Activated CD8-positive, alpha-beta T cell treated with anti-CD3 and anti-CD28 coated beads for 36 hours (primary cell): ENCODE measurements at regions not wholly inside any gene's neighbourhood (a gene's known extent, or its start where the extent isn't known, plus 50 kb on each side); places are given as distances from the start of the nearest gene placed in this dataset.

ENCODE experiments used
- ATAC-seq: fragments of 200-7000 bp; cut with Tn5 transposase; one replicate; pipeline ENCODE4 v1.10.0; 2021; ENCODE audit warnings: mild to moderate bottlenecking, moderate library complexity
- CTCF ChIA-PET: fragments of 350-600 bp; sonication (Branson Sonifier 250); formaldehyde crosslinking; loops from one replicate; lab custom pipeline; 2021; ENCODE audit warnings: antibody characterized with exemption; lab: Charles Lee
- POLR2A ChIA-PET: fragments of 350-600 bp; sonication (Branson Sonifier 250); formaldehyde crosslinking; loops from one replicate; lab custom pipeline; 2021; ENCODE audit warnings: antibody characterized with exemption; lab: Charles Lee
- DNase-seq: peaks from one replicate; pipeline ENCODE4 v3.0.0-alpha.2; 2020
- H3K27ac Mint-ChIP-seq: one replicate; pipeline ENCODE4 v1.8.0; 2021; ENCODE audit warnings: mild to moderate bottlenecking, mixed read lengths
- H3K27me3 Mint-ChIP-seq: one replicate; pipeline ENCODE4 v1.8.0; 2021; ENCODE audit warnings: mixed read lengths
- H3K36me3 Mint-ChIP-seq: one replicate; pipeline ENCODE4 v1.8.0; 2021; ENCODE audit warnings: low read depth, mixed read lengths
- H3K4me1 Mint-ChIP-seq: one replicate; pipeline ENCODE4 v1.8.0; 2021; ENCODE audit warnings: low read depth, mixed read lengths
- H3K4me3 Mint-ChIP-seq: one replicate; pipeline ENCODE4 v1.8.0; 2021; ENCODE audit warnings: mild to moderate bottlenecking, moderate library complexity, mixed read lengths
- H3K9me3 Mint-ChIP-seq: one replicate; pipeline ENCODE4 v1.8.0; 2021; ENCODE audit warnings: mixed read lengths
- intact Hi-C: fragments of 100-400 bp; cut with micrococcal nuclease; formaldehyde crosslinking; loops from one replicate; pipeline ENCODE4 v1.10.0; 2022
- TF ChIP-seq, protein P1 (sequence below): fragments of 200-600 bp; IDR thresholded peaks from one replicate; pipeline ENCODE4 v1.8.0; 2022; ENCODE audit warnings: antibody characterized with exemption, mild to moderate bottlenecking

DNA sequence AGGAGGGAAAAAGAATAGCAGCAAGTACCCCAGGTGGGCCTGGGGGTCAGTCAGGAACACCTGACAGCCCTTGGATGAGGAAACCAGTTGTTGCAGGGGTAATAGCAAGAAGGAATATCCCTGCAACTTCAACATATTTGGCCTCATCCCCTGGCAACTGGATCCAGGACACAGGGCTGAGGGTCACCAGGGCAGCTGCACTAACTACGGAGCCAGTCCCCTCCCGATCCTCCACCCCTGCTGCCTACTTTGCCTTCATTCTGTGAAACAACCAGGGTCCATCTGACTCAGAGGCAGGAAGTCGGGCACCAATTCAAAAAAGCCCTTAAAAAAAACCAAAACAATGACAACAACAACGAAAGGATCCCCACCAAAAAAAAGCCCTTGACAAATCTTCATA, 52.9 kb downstream of the FRMPD3 start:
- H3K4me1 Mint-ChIP-seq, result no peaks in the 10 kb centered on the region
- H3K36me3 Mint-ChIP-seq, result no peaks in the 10 kb centered on the region
- H3K27me3 Mint-ChIP-seq, result peaks cover 13% of the 10 kb centered on the region
- ChIA-PET CTCF (no interaction called here), POLR2A (no interaction called here)
- TF ChIP-seq, protein P1, sequence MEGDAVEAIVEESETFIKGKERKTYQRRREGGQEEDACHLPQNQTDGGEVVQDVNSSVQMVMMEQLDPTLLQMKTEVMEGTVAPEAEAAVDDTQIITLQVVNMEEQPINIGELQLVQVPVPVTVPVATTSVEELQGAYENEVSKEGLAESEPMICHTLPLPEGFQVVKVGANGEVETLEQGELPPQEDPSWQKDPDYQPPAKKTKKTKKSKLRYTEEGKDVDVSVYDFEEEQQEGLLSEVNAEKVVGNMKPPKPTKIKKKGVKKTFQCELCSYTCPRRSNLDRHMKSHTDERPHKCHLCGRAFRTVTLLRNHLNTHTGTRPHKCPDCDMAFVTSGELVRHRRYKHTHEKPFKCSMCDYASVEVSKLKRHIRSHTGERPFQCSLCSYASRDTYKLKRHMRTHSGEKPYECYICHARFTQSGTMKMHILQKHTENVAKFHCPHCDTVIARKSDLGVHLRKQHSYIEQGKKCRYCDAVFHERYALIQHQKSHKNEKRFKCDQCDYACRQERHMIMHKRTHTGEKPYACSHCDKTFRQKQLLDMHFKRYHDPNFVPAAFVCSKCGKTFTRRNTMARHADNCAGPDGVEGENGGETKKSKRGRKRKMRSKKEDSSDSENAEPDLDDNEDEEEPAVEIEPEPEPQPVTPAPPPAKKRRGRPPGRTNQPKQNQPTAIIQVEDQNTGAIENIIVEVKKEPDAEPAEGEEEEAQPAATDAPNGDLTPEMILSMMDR, result no peak
- no peak overlapping the region for H3K27ac Mint-ChIP-seq
- H3K9me3 Mint-ChIP-seq, result no peaks in the 10 kb centered on the region
- H3K4me3 Mint-ChIP-seq, result no peak overlapping the region
- ATAC-seq (no peak), DNase-seq (no peak)
- intact Hi-C loops, result no loop called here

DNA sequence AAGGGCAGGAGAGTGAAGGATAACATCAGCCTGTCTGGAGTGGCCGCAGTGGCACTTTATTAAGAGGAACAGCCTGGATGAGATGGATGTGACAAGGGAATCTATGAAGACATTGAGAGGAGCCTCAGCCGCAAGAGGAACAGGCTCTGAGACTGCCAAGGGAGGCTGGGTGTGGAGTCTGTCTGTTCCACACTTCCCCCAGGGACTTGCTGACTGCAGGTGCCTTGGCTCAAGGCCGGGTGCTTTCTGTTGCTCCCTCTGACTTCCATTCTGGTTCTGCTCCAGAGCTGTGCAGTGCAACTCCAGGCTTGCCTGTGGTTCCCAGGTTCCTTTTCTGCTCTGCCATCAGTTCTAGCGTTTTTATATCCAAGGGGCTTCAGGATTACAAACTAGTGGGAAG, 54.6 kb downstream of the FRMPD3 start:
- H3K4me1 Mint-ChIP-seq, result no peaks in the 10 kb centered on the region
- intact Hi-C loops, result no loop called here
- ChIA-PET CTCF (no interaction called here), POLR2A (no interaction called here)
- no peak overlapping the region for H3K4me3 Mint-ChIP-seq
- ATAC-seq (no peak), DNase-seq (no peak)
- peaks cover 24% of the 10 kb centered on the region for H3K27me3 Mint-ChIP-seq
- TF ChIP-seq, protein P1, result no peak
- no peaks in the 10 kb centered on the region for H3K9me3 Mint-ChIP-seq
- H3K36me3 Mint-ChIP-seq, result no peaks in the 10 kb centered on the region
- no peak overlapping the region for H3K27ac Mint-ChIP-seq

DNA sequence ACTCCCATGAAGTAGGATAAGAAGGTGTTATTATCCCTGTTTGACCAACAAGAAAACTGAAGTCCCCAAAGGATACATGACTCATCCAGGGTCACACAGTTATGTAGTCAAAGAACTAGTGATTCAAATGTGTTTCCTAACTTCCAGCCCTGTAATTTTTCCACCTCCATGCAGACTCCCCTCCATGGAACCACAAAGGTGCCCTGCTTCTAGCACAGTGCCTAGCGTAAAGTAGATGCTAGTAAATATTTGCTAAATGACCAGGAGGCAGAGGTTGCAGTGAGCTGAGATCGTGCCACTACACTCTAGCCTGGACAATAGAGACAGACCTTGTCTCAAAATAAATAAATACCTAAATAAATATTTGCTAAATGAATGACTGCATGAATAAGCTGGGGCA, 55.8 kb downstream of the FRMPD3 start:
- H3K27me3 Mint-ChIP-seq, result peaks cover 28% of the 10 kb centered on the region
- no peak overlapping the region for H3K27ac Mint-ChIP-seq
- no peaks in the 10 kb centered on the region for H3K4me1 Mint-ChIP-seq
- intact Hi-C loops, result no loop called here
- ATAC-seq (no peak), DNase-seq (no peak)
- TF ChIP-seq, protein P1, result no peak
- CTCF ChIA-PET, result no interaction called here
- POLR2A ChIA-PET, result no interaction called here
- H3K4me3 Mint-ChIP-seq, result no peak overlapping the region
- H3K36me3 Mint-ChIP-seq, result no peaks in the 10 kb centered on the region
- no peaks in the 10 kb centered on the region for H3K9me3 Mint-ChIP-seq

DNA sequence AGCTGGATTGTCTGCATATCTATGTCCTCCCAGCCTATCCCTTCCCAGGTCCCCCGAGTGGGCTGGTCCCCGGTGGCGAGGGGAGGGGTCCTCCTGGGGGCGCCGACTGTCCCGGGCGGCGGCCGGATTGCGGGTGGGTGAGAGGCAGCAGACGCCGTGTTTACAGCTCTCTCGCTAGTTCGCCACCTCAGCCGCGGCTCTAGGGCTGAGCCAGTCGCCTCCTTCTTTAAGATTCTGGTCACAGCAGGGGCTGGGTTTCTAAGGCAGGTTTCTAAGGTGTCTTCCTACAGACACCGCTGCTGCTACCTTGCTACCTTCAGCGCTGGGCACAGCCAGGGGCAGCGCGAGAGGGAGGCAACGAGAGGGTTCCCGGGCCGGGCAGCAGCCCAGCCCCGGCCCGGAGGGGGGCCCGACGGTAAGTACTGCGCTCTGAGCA, 57.2 kb downstream of the FRMPD3 start:
- ChIA-PET POLR2A (interaction anchor here (0.6 kb wide), 1 partner anchor 85 kb away, joined by 3 read pairs; no protein-coding TSS in a partner anchor), CTCF (no interaction called here)
- intact Hi-C loops, result no loop called here
- no peaks in the 10 kb centered on the region for H3K9me3 Mint-ChIP-seq
- TF ChIP-seq, protein P1, result no peak
- H3K36me3 Mint-ChIP-seq, result no peaks in the 10 kb centered on the region
- ATAC-seq (no peak), DNase-seq (peak; percentile 4)
- H3K27ac Mint-ChIP-seq, result no peak overlapping the region
- H3K27me3 Mint-ChIP-seq, result peaks cover 28% of the 10 kb centered on the region
- H3K4me3 Mint-ChIP-seq, result no peak overlapping the region
- H3K4me1 Mint-ChIP-seq, result no peaks in the 10 kb centered on the region

DNA sequence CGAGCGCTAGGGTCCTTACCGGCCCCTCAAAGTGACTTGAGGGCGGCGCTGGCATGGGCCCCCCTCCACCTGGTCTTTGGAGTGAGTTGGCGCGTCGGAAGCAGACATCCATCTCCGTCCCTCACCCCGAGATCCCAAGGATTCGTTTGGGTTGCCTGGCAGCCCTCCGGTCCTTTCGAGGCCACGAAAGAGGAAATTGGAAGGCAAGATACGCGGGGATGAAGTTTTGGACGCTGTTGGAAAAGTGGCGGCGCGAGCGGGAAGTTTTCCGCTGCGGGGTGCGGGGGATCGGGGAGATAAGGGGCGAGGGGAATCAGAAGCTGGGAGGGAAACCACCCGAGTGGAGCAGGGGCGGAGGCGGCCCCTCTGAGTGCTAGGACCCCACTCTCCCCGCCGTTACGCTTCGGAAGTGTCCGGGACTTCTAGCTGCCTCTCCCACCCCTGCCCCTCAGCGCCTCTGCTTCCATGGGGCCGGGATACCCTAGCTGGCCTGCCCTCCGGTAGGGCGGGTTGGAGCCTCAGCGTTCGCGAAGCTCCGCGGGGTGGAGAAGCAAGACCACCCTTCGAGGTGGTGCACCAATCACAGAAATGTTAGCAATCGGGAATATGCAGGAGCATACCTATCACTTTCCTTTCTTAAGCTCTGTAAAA, 57.8 kb downstream of the FRMPD3 start:
- TF ChIP-seq, protein P1, result no peak
- Mint-ChIP-seq H3K9me3 (no peaks in the 10 kb centered on the region), H3K4me1 (no peaks in the 10 kb centered on the region), H3K36me3 (no peaks in the 10 kb centered on the region), H3K27ac (no peak overlapping the region), H3K4me3 (peak overlapping the region; percentile 21), H3K27me3 (peaks cover 28% of the 10 kb centered on the region)
- ATAC-seq, result no peak
- ChIA-PET CTCF (no interaction called here), POLR2A (interaction anchor here (0.5 kb wide), 1 partner anchor 578 kb away, joined by 3 read pairs; no protein-coding TSS in a partner anchor)
- intact Hi-C loops, result no loop called here
- DNase-seq, result no peak
